GM12878 (cell line): ENCODE measurements at regions not wholly inside any gene's neighbourhood (a gene's known extent, or its start where the extent isn't known, plus 50 kb on each side); places are given as distances from the start of the nearest gene placed in this dataset.

Experiments used
- CTCF ChIP-seq, 3 experiments: IDR thresholded peaks in 2 of 3; conservative IDR thresholded peaks in 1 of 3; 2 replicates each; pipeline ENCODE4 v1.5.1; 2011; ENCODE audit warnings: low read depth in 3 of 3, low read length in 3 of 3, mild to moderate bottlenecking in 3 of 3, control low read depth in 2 of 3, moderate library complexity in 2 of 3, inconsistent platforms in 1 of 3, mixed read lengths in 1 of 3; ENCODE audit not compliant: control insufficient read depth in 2 of 3, insufficient read depth in 1 of 3; ENCODE audit errors: extremely low read depth in 1 of 3
- EZH2 ChIP-seq: IDR thresholded peaks from 2 replicates; pipeline ENCODE4 v1.6.1; 2012; ENCODE audit warnings: low read depth, mild to moderate bottlenecking, control low read depth, inconsistent platforms, low read length, borderline replicate concordance; ENCODE audit not compliant: control insufficient read depth

GRCh38 chr4:120498678-120499077 lies 423.8 kb downstream of the PRDM5 start:
- no peak for TF ChIP-seq CTCF (IDR thresholded peaks at IDR 0.05 in 2 of 3, conservative IDR thresholded peaks at IDR 0.05 in 1 of 3; ENCODE audit: control insufficient read depth in 2 of 3, extremely low read depth in 1 of 3, insufficient read depth in 1 of 3, low read depth in 3 of 3, low read length in 3 of 3)
- TF ChIP-seq EZH2 = no peak
